HEK293 (cell line): ENCODE measurements at regions not wholly inside any gene's neighbourhood (a gene's known extent, or its start where the extent isn't known, plus 50 kb on each side); places are given as distances from the start of the nearest gene placed in this dataset.
"Not testable (repeated sequence)": the region's sequence is repeated elsewhere in the genome, so short reads cannot be mapped to it uniquely, and the experiment has no call there.

ENCODE experiments used
- ZBTB20 ChIP-seq: fragments of 450-650 bp; formaldehyde crosslinking; IDR thresholded peaks from 2 replicates; pipeline ENCODE4 v1.5.1; 2016; ENCODE audit warnings: missing biosample characterization, missing genetic modification characterization
- ZNF768 ChIP-seq: fragments of 450-650 bp; formaldehyde crosslinking; IDR thresholded peaks from 2 replicates; pipeline ENCODE4 v1.5.1; 2018; ENCODE audit warnings: missing biosample characterization, mild to moderate bottlenecking, missing genetic modification characterization
- TF ChIP-seq, protein P1 (sequence below): fragments of 450-650 bp; formaldehyde crosslinking; IDR thresholded peaks from 2 replicates; pipeline ENCODE4 v1.5.1; 2017; ENCODE audit warnings: missing biosample characterization, missing genetic modification characterization
- TF ChIP-seq, protein P2 (sequence below): fragments of 450-650 bp; formaldehyde crosslinking; IDR thresholded peaks from 2 replicates; pipeline ENCODE4 v1.5.1; 2016; ENCODE audit warnings: missing biosample characterization, missing genetic modification characterization
- TF ChIP-seq, protein P3 (sequence below): fragments of 450-650 bp; formaldehyde crosslinking; IDR thresholded peaks from 2 replicates; pipeline ENCODE4 v1.5.1; 2016; ENCODE audit warnings: missing biosample characterization, missing genetic modification characterization
- TF ChIP-seq, protein P4 (sequence below): fragments of 450-650 bp; formaldehyde crosslinking; optimal IDR thresholded peaks from 2 replicates; pipeline ENCODE3; 2016; ENCODE audit warnings: missing biosample characterization, mild to moderate bottlenecking, missing genetic modification characterization

DNA sequence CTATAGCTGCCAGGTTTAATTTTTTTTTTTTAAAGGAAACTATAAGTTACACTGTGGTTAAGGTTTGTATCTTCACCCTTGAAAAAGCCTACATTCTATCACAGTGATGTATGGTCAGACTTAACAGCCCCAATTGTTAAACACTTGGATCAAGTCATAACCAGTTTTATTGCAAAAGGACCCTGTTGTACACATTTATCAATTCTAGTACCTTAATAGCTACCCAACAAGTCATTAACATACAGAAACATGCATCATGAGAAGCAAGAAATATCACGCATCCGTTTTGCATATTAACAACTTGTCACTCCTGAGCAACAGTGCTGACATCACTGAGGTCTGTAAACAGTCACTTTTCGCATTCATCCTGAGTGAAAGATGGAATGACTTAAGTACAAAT, 62.4 kb upstream of the AMN1 start:
- not testable (repeated sequence) for TF ChIP-seq ZNF768 (tag by site-specific recombination); ZBTB20
- TF ChIP-seq, protein P1, sequence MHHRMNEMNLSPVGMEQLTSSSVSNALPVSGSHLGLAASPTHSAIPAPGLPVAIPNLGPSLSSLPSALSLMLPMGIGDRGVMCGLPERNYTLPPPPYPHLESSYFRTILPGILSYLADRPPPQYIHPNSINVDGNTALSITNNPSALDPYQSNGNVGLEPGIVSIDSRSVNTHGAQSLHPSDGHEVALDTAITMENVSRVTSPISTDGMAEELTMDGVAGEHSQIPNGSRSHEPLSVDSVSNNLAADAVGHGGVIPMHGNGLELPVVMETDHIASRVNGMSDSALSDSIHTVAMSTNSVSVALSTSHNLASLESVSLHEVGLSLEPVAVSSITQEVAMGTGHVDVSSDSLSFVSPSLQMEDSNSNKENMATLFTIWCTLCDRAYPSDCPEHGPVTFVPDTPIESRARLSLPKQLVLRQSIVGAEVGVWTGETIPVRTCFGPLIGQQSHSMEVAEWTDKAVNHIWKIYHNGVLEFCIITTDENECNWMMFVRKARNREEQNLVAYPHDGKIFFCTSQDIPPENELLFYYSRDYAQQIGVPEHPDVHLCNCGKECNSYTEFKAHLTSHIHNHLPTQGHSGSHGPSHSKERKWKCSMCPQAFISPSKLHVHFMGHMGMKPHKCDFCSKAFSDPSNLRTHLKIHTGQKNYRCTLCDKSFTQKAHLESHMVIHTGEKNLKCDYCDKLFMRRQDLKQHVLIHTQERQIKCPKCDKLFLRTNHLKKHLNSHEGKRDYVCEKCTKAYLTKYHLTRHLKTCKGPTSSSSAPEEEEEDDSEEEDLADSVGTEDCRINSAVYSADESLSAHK (tag by site-specific recombination) = not testable (repeated sequence)
- TF ChIP-seq, protein P2, sequence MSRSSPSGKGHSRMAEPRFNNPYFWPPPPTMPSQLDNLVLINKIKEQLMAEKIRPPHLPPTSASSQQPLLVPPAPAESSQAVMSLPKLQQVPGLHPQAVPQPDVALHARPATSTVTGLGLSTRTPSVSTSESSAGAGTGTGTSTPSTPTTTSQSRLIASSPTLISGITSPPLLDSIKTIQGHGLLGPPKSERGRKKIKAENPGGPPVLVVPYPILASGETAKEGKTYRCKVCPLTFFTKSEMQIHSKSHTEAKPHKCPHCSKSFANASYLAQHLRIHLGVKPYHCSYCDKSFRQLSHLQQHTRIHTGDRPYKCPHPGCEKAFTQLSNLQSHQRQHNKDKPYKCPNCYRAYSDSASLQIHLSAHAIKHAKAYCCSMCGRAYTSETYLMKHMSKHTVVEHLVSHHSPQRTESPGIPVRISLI (tag by site-specific recombination) = not testable (repeated sequence)
- TF ChIP-seq, protein P3, sequence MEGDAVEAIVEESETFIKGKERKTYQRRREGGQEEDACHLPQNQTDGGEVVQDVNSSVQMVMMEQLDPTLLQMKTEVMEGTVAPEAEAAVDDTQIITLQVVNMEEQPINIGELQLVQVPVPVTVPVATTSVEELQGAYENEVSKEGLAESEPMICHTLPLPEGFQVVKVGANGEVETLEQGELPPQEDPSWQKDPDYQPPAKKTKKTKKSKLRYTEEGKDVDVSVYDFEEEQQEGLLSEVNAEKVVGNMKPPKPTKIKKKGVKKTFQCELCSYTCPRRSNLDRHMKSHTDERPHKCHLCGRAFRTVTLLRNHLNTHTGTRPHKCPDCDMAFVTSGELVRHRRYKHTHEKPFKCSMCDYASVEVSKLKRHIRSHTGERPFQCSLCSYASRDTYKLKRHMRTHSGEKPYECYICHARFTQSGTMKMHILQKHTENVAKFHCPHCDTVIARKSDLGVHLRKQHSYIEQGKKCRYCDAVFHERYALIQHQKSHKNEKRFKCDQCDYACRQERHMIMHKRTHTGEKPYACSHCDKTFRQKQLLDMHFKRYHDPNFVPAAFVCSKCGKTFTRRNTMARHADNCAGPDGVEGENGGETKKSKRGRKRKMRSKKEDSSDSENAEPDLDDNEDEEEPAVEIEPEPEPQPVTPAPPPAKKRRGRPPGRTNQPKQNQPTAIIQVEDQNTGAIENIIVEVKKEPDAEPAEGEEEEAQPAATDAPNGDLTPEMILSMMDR (tag by site-specific recombination) = not testable (repeated sequence)
- TF ChIP-seq, protein P4, sequence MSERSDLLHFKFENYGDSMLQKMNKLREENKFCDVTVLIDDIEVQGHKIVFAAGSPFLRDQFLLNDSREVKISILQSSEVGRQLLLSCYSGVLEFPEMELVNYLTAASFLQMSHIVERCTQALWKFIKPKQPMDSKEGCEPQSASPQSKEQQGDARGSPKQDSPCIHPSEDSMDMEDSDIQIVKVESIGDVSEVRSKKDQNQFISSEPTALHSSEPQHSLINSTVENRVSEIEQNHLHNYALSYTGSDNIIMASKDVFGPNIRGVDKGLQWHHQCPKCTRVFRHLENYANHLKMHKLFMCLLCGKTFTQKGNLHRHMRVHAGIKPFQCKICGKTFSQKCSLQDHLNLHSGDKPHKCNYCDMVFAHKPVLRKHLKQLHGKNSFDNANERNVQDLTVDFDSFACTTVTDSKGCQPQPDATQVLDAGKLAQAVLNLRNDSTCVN (tag by site-specific recombination) = not testable (repeated sequence)
